ENCODE measurements at regions not wholly inside any gene's neighbourhood (a gene's known extent, or its start where the extent isn't known, plus 50 kb on each side); places are given as distances from the start of the nearest gene placed in this dataset.

- no peak for DNase-seq
- WGBS, 2 donors: 46 to 53% methylated on average over 4 of the region's 4 CpGs
- no peak for TF ChIP-seq CTCF (IDR thresholded peaks at IDR 0.05)
- Histone ChIP-seq H3K9me3 (no peaks in the 10 kb centered on the region), H3K27ac (no peak overlapping the region), H3K36me3 (no peaks in the 10 kb centered on the region), H3K4me1 (no peaks in the 10 kb centered on the region), H3K4me3 (no peak overlapping the region), H3K27me3 (no peaks in the 10 kb centered on the region)
- ATAC-seq: no peak
- intact Hi-C loops (cut with DNase I): no loop called here
These were observed 650.0 kb upstream of the STXBP6 start for GRCh38 chr14:25699981-25700380.

- H3K36me3 ChIP-seq: no peaks in the 10 kb centered on the region
- ATAC-seq: no peak
- no peaks in the 10 kb centered on the region for H3K4me1 ChIP-seq
- no peak for DNase-seq
- no peak overlapping the region for H3K27ac ChIP-seq
- no peak for TF ChIP-seq CTCF (IDR thresholded peaks at IDR 0.05)
- H3K9me3 ChIP-seq: no peaks in the 10 kb centered on the region
- H3K27me3 ChIP-seq: no peaks in the 10 kb centered on the region
- WGBS, 2 donors: 61 to 69% methylated on average over 1 of the region's 1 CpG
- intact Hi-C loops (cut with DNase I): no loop called here
- H3K4me3 ChIP-seq: no peak overlapping the region
These were observed 648.2 kb upstream of the STXBP6 start for GRCh38 chr14:25698111-25698510.

- no peak for TF ChIP-seq CTCF (IDR thresholded peaks at IDR 0.05)
- H3K36me3 ChIP-seq: no peaks in the 10 kb centered on the region
- H3K4me1 ChIP-seq: no peaks in the 10 kb centered on the region
- no peaks in the 10 kb centered on the region for H3K9me3 ChIP-seq
- 78 to 81% methylated on average over 3 of the region's 3 CpGs for WGBS, 2 donors
- DNase-seq (no peak), ATAC-seq (no peak)
- H3K4me3 ChIP-seq: no peak overlapping the region
- intact Hi-C loops (cut with DNase I): no loop called here
- H3K27ac ChIP-seq: no peak overlapping the region
- no peaks in the 10 kb centered on the region for H3K27me3 ChIP-seq
These were observed 646.2 kb upstream of the STXBP6 start for GRCh38 chr14:25696176-25696575.

GRCh38 chr14:25685004-25685403 is 635.1 kb upstream of the STXBP6 start:
- WGBS, 2 donors: 51 to 54% methylated on average over 2 of the region's 2 CpGs

More at GRCh38 chr14:25685004-25685403, 635.1 kb upstream of the STXBP6 start:
- DNase-seq: no peak
- no peak overlapping the region for H3K27ac ChIP-seq
- no peak for ATAC-seq
- no peaks in the 10 kb centered on the region for H3K36me3 ChIP-seq
- no peaks in the 10 kb centered on the region for H3K27me3 ChIP-seq
- intact Hi-C loops (cut with DNase I): no loop called here
- no peak overlapping the region for H3K4me3 ChIP-seq
- H3K4me1 ChIP-seq: no peaks in the 10 kb centered on the region
- TF ChIP-seq CTCF (IDR thresholded peaks at IDR 0.05): no peak
- peaks cover 0 to 14% (median 0%) of the 10 kb centered on the region in 11 donors for H3K9me3 ChIP-seq

Data from heart right ventricle (tissue), 16 donors.